ENCODE measurements at regions not wholly inside any gene's neighbourhood (a gene's known extent, or its start where the extent isn't known, plus 50 kb on each side); places are given as distances from the start of the nearest gene placed in this dataset.

GRCh38 chr21:20944139-20944538, 54.1 kb upstream of the NCAM2 start:
- TF ChIP-seq CTCF (IDR thresholded peaks at IDR 0.05) (no peak), SIN3A (IDR thresholded peaks at IDR 0.05; ENCODE audit: borderline replicate concordance, insufficient read depth, low read depth, low read length) (no peak), REST (IDR thresholded peaks at IDR 0.05; ENCODE audit: insufficient read depth in 1 of 2, low read depth in 2 of 2, low read length in 1 of 2) (no peak), POLR2AphosphoS5 (IDR thresholded peaks at IDR 0.05; ENCODE audit: low read depth, low read length) (no peak)
